Mammary epithelial cell (primary cell): ENCODE measurements at regions not wholly inside any gene's neighbourhood (a gene's known extent, or its start where the extent isn't known, plus 50 kb on each side); places are given as distances from the start of the nearest gene placed in this dataset.

ENCODE experiments used
- CTCF ChIP-seq, 2 donors: IDR thresholded peaks in 1 of 2; conservative IDR thresholded peaks in 1 of 2; 2 replicates each; pipeline ENCODE4 v1.5.1; 2011 to 2012; ENCODE audit warnings: inconsistent platforms in 2 of 2, low read length in 2 of 2, mild to moderate bottlenecking in 2 of 2, control low read depth in 1 of 2, low read depth in 1 of 2; ENCODE audit not compliant: insufficient read depth in 1 of 2; ENCODE audit errors: extremely low read depth in 1 of 2
- EZH2 ChIP-seq: IDR thresholded peaks from 2 replicates; pipeline ENCODE4 v1.6.1; 2012; ENCODE audit warnings: low read length, inconsistent platforms, borderline replicate concordance

GRCh38 chr1:63107066-63107465 lies 215.3 kb upstream of the FOXD3 start:
- TF ChIP-seq CTCF (conservative IDR thresholded peaks at IDR 0.05 in 1 of 2, IDR thresholded peaks at IDR 0.05 in 1 of 2; ENCODE audit: extremely low read depth in 1 of 2, insufficient read depth in 1 of 2, low read depth in 1 of 2, low read length in 2 of 2): no peak
- no peak for TF ChIP-seq EZH2
